Gastrocnemius medialis (tissue), 4 donors: ENCODE measurements at regions not wholly inside any gene's neighbourhood (a gene's known extent, or its start where the extent isn't known, plus 50 kb on each side); places are given as distances from the start of the nearest gene placed in this dataset.

Source experiments
- POLR2A ChIP-seq, 2 donors: fragments of 450-650 bp; IDR thresholded peaks; one replicate each; pipeline ENCODE4 v1.6.1; 2017; ENCODE audit warnings: antibody characterized with exemption in 2 of 2, mild to moderate bottlenecking in 2 of 2, moderate library complexity in 2 of 2
- TF ChIP-seq, protein P1 (sequence below), 5 experiments: fragments of 450-650 bp in 3 of 5; fragments of 200-600 bp in 2 of 5; sonication (generic) in 2 of 5; IDR thresholded peaks in 4 of 5; conservative IDR thresholded peaks in 1 of 5; 1 replicate in 4 of 5; 2 replicates in 1 of 5; pipeline ENCODE4 v1.5.1; 2016 to 2019; ENCODE audit warnings: antibody characterized with exemption in 5 of 5, mild to moderate bottlenecking in 3 of 5, moderate library complexity in 3 of 5

DNA sequence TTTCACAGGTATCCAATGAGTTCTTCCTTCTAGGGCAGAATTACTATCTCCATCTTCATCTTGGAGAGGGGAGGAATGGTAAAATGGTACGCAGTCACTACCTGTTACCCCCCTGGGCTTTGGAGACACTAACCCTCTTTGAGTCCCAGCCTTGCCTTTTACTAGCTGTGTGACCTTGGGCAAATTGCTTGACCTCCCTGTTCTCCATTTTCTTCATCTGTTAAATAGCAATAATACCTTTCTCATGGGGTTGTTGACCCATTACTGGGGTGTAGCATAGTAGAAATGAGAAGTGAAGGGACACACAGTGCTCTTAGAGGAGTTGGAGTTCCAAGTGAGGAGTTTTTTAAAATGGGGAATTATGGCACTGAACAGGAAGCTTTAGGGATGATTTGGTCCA is 324.7 kb downstream of the FOXL1 start:
- TF ChIP-seq, protein P1, sequence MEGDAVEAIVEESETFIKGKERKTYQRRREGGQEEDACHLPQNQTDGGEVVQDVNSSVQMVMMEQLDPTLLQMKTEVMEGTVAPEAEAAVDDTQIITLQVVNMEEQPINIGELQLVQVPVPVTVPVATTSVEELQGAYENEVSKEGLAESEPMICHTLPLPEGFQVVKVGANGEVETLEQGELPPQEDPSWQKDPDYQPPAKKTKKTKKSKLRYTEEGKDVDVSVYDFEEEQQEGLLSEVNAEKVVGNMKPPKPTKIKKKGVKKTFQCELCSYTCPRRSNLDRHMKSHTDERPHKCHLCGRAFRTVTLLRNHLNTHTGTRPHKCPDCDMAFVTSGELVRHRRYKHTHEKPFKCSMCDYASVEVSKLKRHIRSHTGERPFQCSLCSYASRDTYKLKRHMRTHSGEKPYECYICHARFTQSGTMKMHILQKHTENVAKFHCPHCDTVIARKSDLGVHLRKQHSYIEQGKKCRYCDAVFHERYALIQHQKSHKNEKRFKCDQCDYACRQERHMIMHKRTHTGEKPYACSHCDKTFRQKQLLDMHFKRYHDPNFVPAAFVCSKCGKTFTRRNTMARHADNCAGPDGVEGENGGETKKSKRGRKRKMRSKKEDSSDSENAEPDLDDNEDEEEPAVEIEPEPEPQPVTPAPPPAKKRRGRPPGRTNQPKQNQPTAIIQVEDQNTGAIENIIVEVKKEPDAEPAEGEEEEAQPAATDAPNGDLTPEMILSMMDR (IDR thresholded peaks at IDR 0.05 in 4 of 5, conservative IDR thresholded peaks at IDR 0.05 in 1 of 5), result no peak
- TF ChIP-seq POLR2A (IDR thresholded peaks at IDR 0.05), result no peak
